SH-SY5Y (cell line): ENCODE measurements at regions not wholly inside any gene's neighbourhood (a gene's known extent, or its start where the extent isn't known, plus 50 kb on each side); places are given as distances from the start of the nearest gene placed in this dataset.

Source experiments
- GATA2 ChIP-seq: IDR thresholded peaks from 2 replicates; pipeline ENCODE4 v1.6.1; 2011; ENCODE audit warnings: mild to moderate bottlenecking, low read depth, low read length
- GATA3 ChIP-seq: IDR thresholded peaks from 2 replicates; pipeline ENCODE4 v1.6.1; 2011; ENCODE audit warnings: low read depth, mild to moderate bottlenecking, low read length, moderate library complexity

DNA sequence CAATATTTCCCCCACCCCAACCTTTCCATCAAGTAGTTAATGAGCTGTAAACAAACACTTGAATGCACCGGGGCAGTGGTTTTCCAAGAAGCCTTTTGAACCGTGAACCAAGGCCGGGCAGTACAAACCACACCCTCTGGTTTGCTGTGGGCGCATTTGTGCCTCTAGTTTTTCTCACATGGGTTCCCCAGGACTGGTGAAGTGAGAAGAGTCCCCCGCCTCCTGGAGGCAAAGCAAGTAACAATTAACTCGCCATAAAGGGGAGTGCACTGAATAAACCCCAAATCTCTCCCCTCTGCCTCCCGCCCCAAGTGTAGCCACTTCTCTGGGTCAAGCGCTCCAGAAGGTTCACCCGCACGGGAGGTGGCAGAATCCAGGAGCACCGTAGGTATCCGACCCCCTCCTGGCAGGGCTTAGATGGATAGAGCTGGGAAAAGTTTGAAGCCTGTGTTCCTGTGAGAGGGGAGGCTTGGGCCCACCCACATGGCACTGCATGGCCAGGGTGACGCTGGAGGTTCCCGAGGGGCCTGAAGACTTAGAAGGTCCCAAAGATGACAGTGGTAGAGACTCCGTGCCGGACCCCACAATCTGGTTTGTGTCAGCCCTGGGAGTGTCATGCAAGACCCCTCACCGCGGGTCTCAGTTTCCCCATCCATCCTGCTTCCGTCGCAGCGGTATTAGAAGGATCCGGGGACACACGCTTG, 182.2 kb downstream of the SMAD2 start:
- TF ChIP-seq GATA2 (no peak), GATA3 (no peak)
